ENCODE measurements at regions not wholly inside any gene's neighbourhood (a gene's known extent, or its start where the extent isn't known, plus 50 kb on each side); places are given as distances from the start of the nearest gene placed in this dataset.

- TF ChIP-seq, protein P1, sequence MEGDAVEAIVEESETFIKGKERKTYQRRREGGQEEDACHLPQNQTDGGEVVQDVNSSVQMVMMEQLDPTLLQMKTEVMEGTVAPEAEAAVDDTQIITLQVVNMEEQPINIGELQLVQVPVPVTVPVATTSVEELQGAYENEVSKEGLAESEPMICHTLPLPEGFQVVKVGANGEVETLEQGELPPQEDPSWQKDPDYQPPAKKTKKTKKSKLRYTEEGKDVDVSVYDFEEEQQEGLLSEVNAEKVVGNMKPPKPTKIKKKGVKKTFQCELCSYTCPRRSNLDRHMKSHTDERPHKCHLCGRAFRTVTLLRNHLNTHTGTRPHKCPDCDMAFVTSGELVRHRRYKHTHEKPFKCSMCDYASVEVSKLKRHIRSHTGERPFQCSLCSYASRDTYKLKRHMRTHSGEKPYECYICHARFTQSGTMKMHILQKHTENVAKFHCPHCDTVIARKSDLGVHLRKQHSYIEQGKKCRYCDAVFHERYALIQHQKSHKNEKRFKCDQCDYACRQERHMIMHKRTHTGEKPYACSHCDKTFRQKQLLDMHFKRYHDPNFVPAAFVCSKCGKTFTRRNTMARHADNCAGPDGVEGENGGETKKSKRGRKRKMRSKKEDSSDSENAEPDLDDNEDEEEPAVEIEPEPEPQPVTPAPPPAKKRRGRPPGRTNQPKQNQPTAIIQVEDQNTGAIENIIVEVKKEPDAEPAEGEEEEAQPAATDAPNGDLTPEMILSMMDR (IDR thresholded peaks at IDR 0.05; ENCODE audit: low read depth, low read length), result no peak
- TF ChIP-seq POLR2A (IDR thresholded peaks at IDR 0.05; ENCODE audit: extremely low read depth, insufficient read length), result no peak
These were observed 105.0 kb downstream of the AREG start for GRCh38 chr4:74549936-74550335.
